GM10266 (cell line): ENCODE measurements at regions not wholly inside any gene's neighbourhood (a gene's known extent, or its start where the extent isn't known, plus 50 kb on each side); places are given as distances from the start of the nearest gene placed in this dataset.

ENCODE experiments used
- DNase-seq: peaks from one replicate; pipeline ENCODE4 v3.0.0; 2012; ENCODE audit errors: extremely low spot score
- CTCF ChIP-seq: IDR thresholded peaks from 2 replicates; pipeline ENCODE4 v1.5.1; 2012; ENCODE audit warnings: mild to moderate bottlenecking, low read depth; ENCODE audit not compliant: control insufficient read depth, insufficient read depth; ENCODE audit errors: missing control alignments

- DNase-seq = no peak
- TF ChIP-seq CTCF = no peak
Observed at GRCh38 chr3:156017352-156018030, 102.9 kb upstream of the KCNAB1 start.

GRCh38 chr3:156024904-156025533 is 95.4 kb upstream of the KCNAB1 start:
- TF ChIP-seq CTCF = no peak
- DNase-seq = no peak

- TF ChIP-seq CTCF = no peak
- no peak for DNase-seq
Observed at GRCh38 chr3:156029208-156029607, 91.2 kb upstream of the KCNAB1 start.

- DNase-seq = no peak
- TF ChIP-seq CTCF = no peak
Observed at GRCh38 chr3:156030723-156031122, 89.7 kb upstream of the KCNAB1 start.

- no peak for TF ChIP-seq CTCF
- DNase-seq = no peak
Observed at GRCh38 chr3:156033428-156033827, 87.0 kb upstream of the KCNAB1 start.

- no peak for TF ChIP-seq CTCF
- DNase-seq = no peak
Observed at GRCh38 chr3:156035158-156035557, 85.2 kb upstream of the KCNAB1 start.
